PC-9 (cell line): ENCODE measurements at regions not wholly inside any gene's neighbourhood (a gene's known extent, or its start where the extent isn't known, plus 50 kb on each side); places are given as distances from the start of the nearest gene placed in this dataset.

Experiments used
- BruUV-seq: library from RNA; stranded (reverse); fragments of 400-500 nt; replicated peaks from 2 replicates; lab custom pipeline; 2021; lab: Mats Ljungman, UMichigan
- CTCF ChIA-PET: fragments of 300-600 bp; sonication (Branson Sonifier 250); formaldehyde crosslinking; loops from one replicate; lab custom pipeline; 2022; ENCODE audit warnings: antibody characterized with exemption; lab: Charles Lee
- POLR2A ChIA-PET: fragments of 300-600 bp; sonication (Branson Sonifier 250); formaldehyde crosslinking; loops from one replicate; lab custom pipeline; 2022; ENCODE audit warnings: antibody characterized with exemption; ENCODE audit not compliant: unreplicated experiment; lab: Charles Lee
- DNase-seq, 2 experiments: peaks; one replicate each; pipeline versions ENCODE4 v3.0.0 to v3.0.0-alpha.2; 2015 to 2022; ENCODE audit warnings: mixed read lengths in 1 of 2
- H2AFZ ChIP-seq: fragments of 200-600 bp; sonication (generic); 2 replicates; pipeline ENCODE4 v1.8.1; 2017; ENCODE audit warnings: antibody characterized with exemption
- H3F3A ChIP-seq: fragments of 200-600 bp; sonication (generic); 2 replicates; pipeline ENCODE4 v1.8.1; 2017; ENCODE audit warnings: antibody characterized with exemption, mild to moderate bottlenecking, low read depth; ENCODE audit not compliant: insufficient read depth
- H3K27ac ChIP-seq: fragments of 200-600 bp; sonication (generic); 2 replicates; pipeline ENCODE4 v1.6.1; 2016; ENCODE audit warnings: mixed run types
- H3K27me3 ChIP-seq: fragments of 200-600 bp; sonication (generic); 2 replicates; pipeline ENCODE4 v1.6.1; 2016; ENCODE audit warnings: low read depth, mixed run types; ENCODE audit not compliant: insufficient read depth
- H3K36me3 ChIP-seq: fragments of 200-600 bp; sonication (generic); 2 replicates; pipeline ENCODE4 v1.6.1; 2016; ENCODE audit warnings: low read depth, mixed run types
- H3K4me1 ChIP-seq: fragments of 200-600 bp; sonication (generic); replicated peaks from 2 replicates; pipeline ENCODE4 v1.6.1; 2016; ENCODE audit warnings: mixed run types; ENCODE audit not compliant: insufficient read depth
- H3K4me2 ChIP-seq: fragments of 200-600 bp; sonication (generic); 2 replicates; pipeline ENCODE4 v1.6.1; 2017; ENCODE audit warnings: mixed run types
- H3K4me3 ChIP-seq: fragments of 200-600 bp; sonication (generic); 2 replicates; pipeline ENCODE4 v1.6.1; 2016; ENCODE audit warnings: mixed run types
- H3K79me2 ChIP-seq: fragments of 200-600 bp; sonication (generic); 2 replicates; pipeline ENCODE4 v1.6.1; 2017; ENCODE audit warnings: low read depth, mixed run types
- H3K9me2 ChIP-seq: fragments of 200-600 bp; sonication (generic); 2 replicates; pipeline ENCODE4 v1.8.1; 2017; ENCODE audit warnings: mild to moderate bottlenecking; ENCODE audit not compliant: insufficient read depth
- H3K9me3 ChIP-seq: fragments of 200-600 bp; sonication (generic); 2 replicates; pipeline ENCODE4 v1.8.1; 2016; ENCODE audit warnings: low read depth; ENCODE audit not compliant: insufficient read depth
- H4K20me1 ChIP-seq: fragments of 200-600 bp; sonication (generic); 2 replicates; pipeline ENCODE4 v1.8.1; 2017; ENCODE audit not compliant: insufficient read depth
- EZH2 ChIP-seq: fragments of 200-600 bp; sonication (generic); IDR thresholded peaks from 2 replicates; pipeline ENCODE4 v1.8.0; 2017; ENCODE audit warnings: antibody characterized with exemption, low read depth
- intact Hi-C: fragments of 100-400 bp; cut with micrococcal nuclease; formaldehyde crosslinking; loops from one replicate; pipeline ENCODE4 v1.10.0; 2022; ENCODE audit not compliant: unreplicated experiment
- TF ChIP-seq, protein P1 (sequence below): fragments of 200-600 bp; sonication (generic); conservative IDR thresholded peaks from 2 replicates; pipeline ENCODE4 v1.6.1; 2017; ENCODE audit warnings: mixed run types, antibody characterized with exemption, mild to moderate bottlenecking, moderate library complexity

DNA sequence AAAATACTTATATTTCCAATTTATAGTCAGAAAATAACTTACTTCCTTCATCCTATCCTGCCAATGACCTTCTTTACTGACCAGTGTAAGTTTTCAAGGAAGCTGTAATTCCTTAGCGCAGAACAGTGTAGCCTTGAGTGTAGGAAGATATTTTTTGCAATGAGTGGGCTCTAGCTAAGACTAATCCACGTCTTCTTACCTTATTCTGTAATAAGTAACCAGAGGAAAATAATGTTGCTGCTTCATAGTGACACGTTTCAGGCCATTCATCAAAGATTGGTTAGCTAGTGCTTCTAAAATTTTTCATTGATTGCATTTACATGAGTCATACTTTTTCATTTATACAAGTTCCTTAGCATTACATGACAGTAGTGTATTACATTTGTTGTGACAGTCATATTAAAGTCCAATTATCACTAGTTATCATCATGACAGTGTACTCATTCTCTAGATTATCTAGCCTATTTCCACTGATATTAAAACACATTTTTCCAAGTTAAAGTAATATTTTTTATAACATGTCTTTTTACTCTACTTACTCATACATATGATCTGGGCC is 403.8 kb upstream of the EPHA3 start:
- ChIA-PET POLR2A (no interaction called here), CTCF (no interaction called here)
- H3K9me2 ChIP-seq: no peaks in the 10 kb centered on the region
- intact Hi-C loops: no loop called here
- H3F3A ChIP-seq: no peaks in the 10 kb centered on the region
- H3K4me2 ChIP-seq: no peak overlapping the region
- no TSS peak for BruUV-seq
- no peaks in the 10 kb centered on the region for H3K27me3 ChIP-seq
- H3K4me1 ChIP-seq: no peaks in the 10 kb centered on the region
- H3K4me3 ChIP-seq: no peak overlapping the region
- H3K9me3 ChIP-seq: no peaks in the 10 kb centered on the region
- H3K79me2 ChIP-seq: no peaks in the 10 kb centered on the region
- no peak overlapping the region for H2AFZ ChIP-seq
- no peak overlapping the region for H3K27ac ChIP-seq
- no peak for DNase-seq
- TF ChIP-seq, protein P1, sequence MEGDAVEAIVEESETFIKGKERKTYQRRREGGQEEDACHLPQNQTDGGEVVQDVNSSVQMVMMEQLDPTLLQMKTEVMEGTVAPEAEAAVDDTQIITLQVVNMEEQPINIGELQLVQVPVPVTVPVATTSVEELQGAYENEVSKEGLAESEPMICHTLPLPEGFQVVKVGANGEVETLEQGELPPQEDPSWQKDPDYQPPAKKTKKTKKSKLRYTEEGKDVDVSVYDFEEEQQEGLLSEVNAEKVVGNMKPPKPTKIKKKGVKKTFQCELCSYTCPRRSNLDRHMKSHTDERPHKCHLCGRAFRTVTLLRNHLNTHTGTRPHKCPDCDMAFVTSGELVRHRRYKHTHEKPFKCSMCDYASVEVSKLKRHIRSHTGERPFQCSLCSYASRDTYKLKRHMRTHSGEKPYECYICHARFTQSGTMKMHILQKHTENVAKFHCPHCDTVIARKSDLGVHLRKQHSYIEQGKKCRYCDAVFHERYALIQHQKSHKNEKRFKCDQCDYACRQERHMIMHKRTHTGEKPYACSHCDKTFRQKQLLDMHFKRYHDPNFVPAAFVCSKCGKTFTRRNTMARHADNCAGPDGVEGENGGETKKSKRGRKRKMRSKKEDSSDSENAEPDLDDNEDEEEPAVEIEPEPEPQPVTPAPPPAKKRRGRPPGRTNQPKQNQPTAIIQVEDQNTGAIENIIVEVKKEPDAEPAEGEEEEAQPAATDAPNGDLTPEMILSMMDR: no peak
- TF ChIP-seq EZH2: no peak
- no peaks in the 10 kb centered on the region for H4K20me1 ChIP-seq
- no peaks in the 10 kb centered on the region for H3K36me3 ChIP-seq

DNA sequence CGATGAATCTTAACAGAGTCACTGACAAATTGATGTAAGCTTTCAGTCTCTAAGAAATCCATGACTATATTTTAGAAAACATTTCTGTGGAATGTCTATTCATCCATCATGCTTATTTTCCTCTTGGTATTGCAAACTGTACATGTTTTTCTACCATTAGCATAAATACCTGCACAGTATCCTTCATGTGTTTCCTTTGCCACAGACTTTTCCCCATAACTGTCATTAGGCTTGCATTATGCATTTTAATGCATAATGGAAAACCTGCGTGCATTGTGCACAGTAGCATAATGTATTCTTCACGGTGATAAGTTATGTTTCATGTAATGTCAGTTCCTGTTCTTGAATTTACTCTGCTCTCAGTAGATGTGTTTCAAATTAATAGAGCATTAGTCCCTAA is 403.1 kb upstream of the EPHA3 start:
- intact Hi-C loops: no loop called here
- no peaks in the 10 kb centered on the region for H3K79me2 ChIP-seq
- no peak overlapping the region for H2AFZ ChIP-seq
- no peaks in the 10 kb centered on the region for H4K20me1 ChIP-seq
- BruUV-seq: no TSS peak
- H3K4me2 ChIP-seq: no peak overlapping the region
- H3K9me3 ChIP-seq: no peaks in the 10 kb centered on the region
- no peak for DNase-seq
- no peaks in the 10 kb centered on the region for H3F3A ChIP-seq
- ChIA-PET POLR2A (no interaction called here), CTCF (no interaction called here)
- no peak for TF ChIP-seq EZH2
- TF ChIP-seq, protein P1: no peak
- no peak overlapping the region for H3K4me3 ChIP-seq
- no peaks in the 10 kb centered on the region for H3K4me1 ChIP-seq
- H3K27ac ChIP-seq: no peak overlapping the region
- H3K36me3 ChIP-seq: no peaks in the 10 kb centered on the region
- H3K9me2 ChIP-seq: no peaks in the 10 kb centered on the region
- H3K27me3 ChIP-seq: no peaks in the 10 kb centered on the region

- no peaks in the 10 kb centered on the region for H3K79me2 ChIP-seq
- no peaks in the 10 kb centered on the region for H4K20me1 ChIP-seq
- no peaks in the 10 kb centered on the region for H3K9me3 ChIP-seq
- no peak for DNase-seq
- BruUV-seq: no TSS peak
- H3F3A ChIP-seq: no peaks in the 10 kb centered on the region
- H3K27me3 ChIP-seq: no peaks in the 10 kb centered on the region
- H3K36me3 ChIP-seq: no peaks in the 10 kb centered on the region
- ChIA-PET CTCF (no interaction called here), POLR2A (no interaction called here)
- H3K4me1 ChIP-seq: no peaks in the 10 kb centered on the region
- no peak for TF ChIP-seq EZH2
- TF ChIP-seq, protein P1: no peak
- H3K27ac ChIP-seq: no peak overlapping the region
- no peak overlapping the region for H3K4me3 ChIP-seq
- H2AFZ ChIP-seq: no peak overlapping the region
- intact Hi-C loops: no loop called here
- H3K9me2 ChIP-seq: no peaks in the 10 kb centered on the region
- no peak overlapping the region for H3K4me2 ChIP-seq
Measured at GRCh38 chr3:88707837-88708236, 399.6 kb upstream of the EPHA3 start.
